Retinal pigment epithelial cell (primary cell): ENCODE measurements at regions not wholly inside any gene's neighbourhood (a gene's known extent, or its start where the extent isn't known, plus 50 kb on each side); places are given as distances from the start of the nearest gene placed in this dataset.

ENCODE experiments used
- DNase-seq: peaks from one replicate; pipeline ENCODE4 v3.0.0-alpha.2; 2010; ENCODE audit warnings: low read depth
- H3K4me3 ChIP-seq: 2 replicates; pipeline ENCODE4 v1.5.1; 2011; ENCODE audit warnings: mild to moderate bottlenecking, low read length, control low read depth, moderate library complexity
- CTCF ChIP-seq: conservative IDR thresholded peaks from 2 replicates; pipeline ENCODE4 v1.5.1; 2011; ENCODE audit warnings: low read depth, low read length, control low read depth, inconsistent platforms

GRCh38 chr2:156170929-156171328 lies 161.6 kb downstream of the NR4A2 start:
- no peak overlapping the region for H3K4me3 ChIP-seq
- TF ChIP-seq CTCF, result no peak
- DNase-seq, result no peak

GRCh38 chr2:156165742-156166141 lies 166.8 kb downstream of the NR4A2 start:
- H3K4me3 ChIP-seq, result no peak overlapping the region
- no peak for TF ChIP-seq CTCF
- no peak for DNase-seq

GRCh38 chr2:156164091-156164720 lies 168.3 kb downstream of the NR4A2 start:
- H3K4me3 ChIP-seq, result no peak overlapping the region
- no peak for DNase-seq
- no peak for TF ChIP-seq CTCF

- no peak for TF ChIP-seq CTCF
- DNase-seq, result no peak
- no peak overlapping the region for H3K4me3 ChIP-seq
These were observed 173.7 kb downstream of the NR4A2 start for GRCh38 chr2:156158808-156159207.

- no peak for TF ChIP-seq CTCF
- DNase-seq, result no peak
- H3K4me3 ChIP-seq, result no peak overlapping the region
These were observed 174.9 kb downstream of the NR4A2 start for GRCh38 chr2:156157670-156158069.

- no peak for DNase-seq
- TF ChIP-seq CTCF, result no peak
- no peak overlapping the region for H3K4me3 ChIP-seq
These were observed 175.9 kb downstream of the NR4A2 start for GRCh38 chr2:156156580-156156979.

GRCh38 chr2:156155319-156155718 lies 177.2 kb downstream of the NR4A2 start:
- H3K4me3 ChIP-seq, result no peak overlapping the region
- no peak for DNase-seq
- TF ChIP-seq CTCF, result no peak
